Left lung (tissue), 4 donors: ENCODE measurements at regions not wholly inside any gene's neighbourhood (a gene's known extent, or its start where the extent isn't known, plus 50 kb on each side); places are given as distances from the start of the nearest gene placed in this dataset.

Experiments
- ATAC-seq: fragments of 200-7000 bp; cut with Tn5 transposase; one replicate; pipeline ENCODE4 v1.9.1; 2020; ENCODE audit warnings: moderate library complexity
- DNase-seq, 4 donors: peaks; one replicate each; pipeline ENCODE4 v3.0.0-alpha.2; 2013 to 2020
- H3K27ac ChIP-seq, 2 donors: fragments of 200-600 bp; sonication (generic) in 1 of 2; one replicate each; pipeline versions ENCODE4 v1.5.0 to v1.8.0; 2020 to 2021
- H3K27me3 ChIP-seq, 2 donors: fragments of 200-600 bp; sonication (generic) in 1 of 2; one replicate each; pipeline versions ENCODE4 v1.5.0 to v1.8.0; 2020 to 2021
- H3K36me3 ChIP-seq, 2 donors: fragments of 200-600 bp; sonication (generic) in 1 of 2; one replicate each; pipeline versions ENCODE4 v1.5.0 to v1.8.0; 2020 to 2021
- H3K4me1 ChIP-seq, 2 donors: fragments of 200-600 bp; one replicate each; pipeline ENCODE4 v1.8.0; 2021
- H3K4me3 ChIP-seq, 2 donors: fragments of 200-600 bp; sonication (generic) in 1 of 2; one replicate each; pipeline versions ENCODE4 v1.5.0 to v1.8.0; 2020 to 2021; ENCODE audit warnings: mild to moderate bottlenecking in 1 of 2
- H3K9me3 ChIP-seq, 2 donors: fragments of 200-600 bp; sonication (generic) in 1 of 2; one replicate each; pipeline versions ENCODE4 v1.5.0 to v1.8.0; 2020 to 2021
- intact Hi-C, 2 donors: fragments of 100-400 bp; cut with DNase I; formaldehyde crosslinking; loops; one replicate each; pipeline versions ENCODE4 v1.11.2 to v1.14.2; 2022
- TF ChIP-seq, protein P1 (sequence below), 2 donors: fragments of 200-600 bp; sonication (generic) in 1 of 2; IDR thresholded peaks; one replicate each; pipeline versions ENCODE4 v1.5.0 to v1.8.0; 2021; ENCODE audit warnings: antibody characterized with exemption in 2 of 2
- donor health status: DM: no; HTN: yes; CAD: no.
- donor health status: DM: no; HTN: no; CAD: no.

DNA sequence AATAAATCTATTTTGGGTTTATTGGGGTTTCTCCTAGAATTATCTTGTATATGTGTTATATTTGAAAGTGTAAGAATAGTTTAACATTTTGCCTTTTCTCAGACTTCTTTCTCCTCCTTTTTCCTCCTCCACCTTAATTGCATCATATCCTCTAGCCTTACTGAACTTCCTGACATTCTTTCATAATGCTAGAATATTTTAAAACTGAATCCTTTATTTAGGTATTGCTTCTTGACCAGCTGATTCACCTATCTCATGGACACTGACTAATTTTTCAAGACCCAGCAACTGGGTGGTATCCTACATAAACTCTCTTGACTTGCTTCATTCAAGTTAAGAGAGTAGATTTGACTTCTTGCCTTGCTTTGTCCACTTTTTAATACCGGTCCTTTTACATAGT, 1508.9 kb downstream of the STIM2 start:
- intact Hi-C loops: no loop called here
- Histone ChIP-seq H3K4me3 (no peak overlapping the region), H3K36me3 (no peaks in the 10 kb centered on the region), H3K4me1 (no peaks in the 10 kb centered on the region), H3K27ac (no peak overlapping the region), H3K9me3 (no peaks in the 10 kb centered on the region), H3K27me3 (no peaks in the 10 kb centered on the region)
- ATAC-seq: no peak
- TF ChIP-seq, protein P1, sequence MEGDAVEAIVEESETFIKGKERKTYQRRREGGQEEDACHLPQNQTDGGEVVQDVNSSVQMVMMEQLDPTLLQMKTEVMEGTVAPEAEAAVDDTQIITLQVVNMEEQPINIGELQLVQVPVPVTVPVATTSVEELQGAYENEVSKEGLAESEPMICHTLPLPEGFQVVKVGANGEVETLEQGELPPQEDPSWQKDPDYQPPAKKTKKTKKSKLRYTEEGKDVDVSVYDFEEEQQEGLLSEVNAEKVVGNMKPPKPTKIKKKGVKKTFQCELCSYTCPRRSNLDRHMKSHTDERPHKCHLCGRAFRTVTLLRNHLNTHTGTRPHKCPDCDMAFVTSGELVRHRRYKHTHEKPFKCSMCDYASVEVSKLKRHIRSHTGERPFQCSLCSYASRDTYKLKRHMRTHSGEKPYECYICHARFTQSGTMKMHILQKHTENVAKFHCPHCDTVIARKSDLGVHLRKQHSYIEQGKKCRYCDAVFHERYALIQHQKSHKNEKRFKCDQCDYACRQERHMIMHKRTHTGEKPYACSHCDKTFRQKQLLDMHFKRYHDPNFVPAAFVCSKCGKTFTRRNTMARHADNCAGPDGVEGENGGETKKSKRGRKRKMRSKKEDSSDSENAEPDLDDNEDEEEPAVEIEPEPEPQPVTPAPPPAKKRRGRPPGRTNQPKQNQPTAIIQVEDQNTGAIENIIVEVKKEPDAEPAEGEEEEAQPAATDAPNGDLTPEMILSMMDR (IDR thresholded peaks at IDR 0.05): no peak
- DNase-seq: no peak

DNA sequence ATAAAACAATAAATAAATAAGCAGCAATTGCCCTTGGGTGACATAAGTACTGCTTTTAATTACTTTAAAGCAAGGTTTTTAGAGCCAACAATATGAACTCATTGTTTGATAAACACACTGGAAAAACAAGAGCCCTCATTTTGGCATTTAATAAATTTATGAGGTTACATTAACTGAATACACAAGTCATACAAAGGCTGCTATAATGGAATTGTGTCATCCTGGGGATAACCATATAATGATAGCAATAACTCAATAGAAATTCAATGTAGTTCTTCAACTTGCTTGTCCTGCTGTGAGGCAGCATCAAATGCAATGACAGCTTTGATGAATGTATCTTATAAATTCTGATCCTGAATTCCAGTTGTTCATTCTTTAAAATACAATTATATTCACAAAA, 1512.5 kb downstream of the STIM2 start:
- ATAC-seq (no peak), DNase-seq (no peak)
- H3K4me1 ChIP-seq: no peaks in the 10 kb centered on the region
- TF ChIP-seq, protein P1 (IDR thresholded peaks at IDR 0.05): no peak
- no peak overlapping the region for H3K27ac ChIP-seq
- H3K9me3 ChIP-seq: no peaks in the 10 kb centered on the region
- H3K4me3 ChIP-seq: no peak overlapping the region
- H3K27me3 ChIP-seq: no peaks in the 10 kb centered on the region
- intact Hi-C loops: no loop called here
- no peaks in the 10 kb centered on the region for H3K36me3 ChIP-seq

DNA sequence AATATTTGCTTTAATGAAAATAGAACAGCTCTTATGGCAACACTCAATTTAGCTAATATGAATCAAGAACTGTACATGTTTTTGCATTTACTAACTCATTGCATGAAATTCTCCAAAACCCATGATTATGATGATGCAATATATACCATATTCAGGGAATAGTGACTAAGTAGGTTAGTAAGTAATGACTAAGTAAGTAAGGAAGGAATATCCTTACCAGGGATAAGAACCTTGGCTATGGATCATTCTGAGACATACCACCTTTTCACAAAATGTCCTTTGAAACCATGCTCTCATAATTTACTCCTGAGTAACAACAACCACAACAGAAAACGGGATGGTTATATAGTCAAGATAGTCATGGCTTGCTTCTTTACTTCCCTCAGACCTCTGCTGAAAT, 1513.0 kb downstream of the STIM2 start:
- no peaks in the 10 kb centered on the region for H3K27me3 ChIP-seq
- H3K9me3 ChIP-seq: no peaks in the 10 kb centered on the region
- no peak overlapping the region for H3K27ac ChIP-seq
- no peak overlapping the region for H3K4me3 ChIP-seq
- DNase-seq (no peak), ATAC-seq (no peak)
- no peaks in the 10 kb centered on the region for H3K36me3 ChIP-seq
- intact Hi-C loops: no loop called here
- TF ChIP-seq, protein P1 (IDR thresholded peaks at IDR 0.05): no peak
- no peaks in the 10 kb centered on the region for H3K4me1 ChIP-seq

DNA sequence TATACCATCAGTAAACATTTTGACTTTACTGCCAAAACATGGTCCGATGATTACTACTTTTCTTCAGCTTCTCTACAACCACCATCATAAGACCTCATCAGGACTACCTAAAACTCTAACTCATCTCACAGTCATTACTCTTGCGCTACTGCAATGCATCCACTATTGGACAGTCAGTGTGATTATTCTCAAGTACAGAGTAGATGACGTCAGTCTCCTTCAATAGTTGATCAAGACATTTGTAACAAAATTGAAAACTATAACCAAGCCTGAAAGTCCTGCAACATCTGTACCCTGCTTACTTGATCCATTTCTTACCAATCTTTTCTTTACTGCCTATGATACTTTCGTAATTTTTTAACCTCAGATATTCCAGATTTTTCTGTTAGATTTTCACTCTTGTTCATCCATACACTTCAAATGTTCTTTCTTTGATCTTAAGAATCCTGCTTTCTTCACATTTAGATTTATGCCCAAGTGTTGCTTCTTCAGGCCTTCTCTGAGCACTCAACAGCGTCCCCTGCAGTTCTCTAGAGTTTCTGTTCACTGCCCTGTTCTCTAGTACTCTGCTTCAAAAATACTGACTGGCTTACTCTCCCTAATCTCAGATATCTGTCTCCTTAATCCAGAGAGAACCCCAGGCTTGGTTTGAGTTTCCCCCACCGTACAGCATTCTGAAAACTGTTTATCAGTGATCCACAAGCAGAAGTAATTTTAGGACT, 1517.6 kb downstream of the STIM2 start:
- Histone ChIP-seq H3K9me3 (no peaks in the 10 kb centered on the region), H3K4me3 (no peak overlapping the region), H3K36me3 (no peaks in the 10 kb centered on the region), H3K27me3 (no peaks in the 10 kb centered on the region), H3K27ac (no peak overlapping the region), H3K4me1 (no peaks in the 10 kb centered on the region)
- intact Hi-C loops: no loop called here
- no peak for DNase-seq
- TF ChIP-seq, protein P1 (IDR thresholded peaks at IDR 0.05): no peak
- ATAC-seq: no peak

DNA sequence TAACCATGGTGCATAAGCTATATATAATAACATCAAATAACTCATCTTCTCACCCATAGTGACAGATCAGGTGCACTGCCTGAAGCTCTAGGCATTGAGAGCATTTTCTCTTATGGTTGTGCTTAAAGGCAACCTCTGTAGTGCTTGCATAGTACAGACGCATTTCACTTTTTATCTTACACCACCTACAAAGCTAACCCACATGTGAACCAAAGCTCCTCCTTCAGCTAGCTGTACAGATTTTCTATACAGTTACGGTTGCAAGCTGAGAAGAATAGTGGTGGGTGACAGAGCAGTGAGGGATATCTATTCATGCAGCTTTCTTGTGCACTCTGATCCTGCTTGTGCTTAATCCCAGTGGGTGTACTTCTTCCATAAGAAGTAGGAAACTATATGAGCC, 1525.2 kb downstream of the STIM2 start:
- TF ChIP-seq, protein P1 (IDR thresholded peaks at IDR 0.05): no peak
- no peak for ATAC-seq
- intact Hi-C loops: no loop called here

More for the DNA sequence above, 1525.2 kb downstream of the STIM2 start:
- H3K9me3 ChIP-seq: no peaks in the 10 kb centered on the region
- H3K36me3 ChIP-seq: no peaks in the 10 kb centered on the region
- no peak for DNase-seq
- no peak overlapping the region for H3K27ac ChIP-seq
- no peak overlapping the region for H3K4me3 ChIP-seq
- no peaks in the 10 kb centered on the region for H3K4me1 ChIP-seq
- no peaks in the 10 kb centered on the region for H3K27me3 ChIP-seq
